ENCODE measurements at regions not wholly inside any gene's neighbourhood (a gene's known extent, or its start where the extent isn't known, plus 50 kb on each side); places are given as distances from the start of the nearest gene placed in this dataset.

GRCh38 chr11:92390783-92391182 lies 166.2 kb downstream of the FAT3 start:
- H3K36me3 ChIP-seq = no peaks in the 10 kb centered on the region
- DNase-seq = no peak
- H3K4me1 ChIP-seq = peaks cover 0 to 3% (median 0%) of the 10 kb centered on the region in 9 donors
- no peak for ATAC-seq
- H3K27ac ChIP-seq = no peak overlapping the region
- H3K9me3 ChIP-seq = no peaks in the 10 kb centered on the region
- intact Hi-C loops (cut with DNase I) = no loop called here
- no peak for TF ChIP-seq CTCF (IDR thresholded peaks at IDR 0.05)
- no peak overlapping the region for H3K4me3 ChIP-seq
- peaks cover 0 to 4% (median 0%) of the 10 kb centered on the region in 7 donors for H3K27me3 ChIP-seq

DNA sequence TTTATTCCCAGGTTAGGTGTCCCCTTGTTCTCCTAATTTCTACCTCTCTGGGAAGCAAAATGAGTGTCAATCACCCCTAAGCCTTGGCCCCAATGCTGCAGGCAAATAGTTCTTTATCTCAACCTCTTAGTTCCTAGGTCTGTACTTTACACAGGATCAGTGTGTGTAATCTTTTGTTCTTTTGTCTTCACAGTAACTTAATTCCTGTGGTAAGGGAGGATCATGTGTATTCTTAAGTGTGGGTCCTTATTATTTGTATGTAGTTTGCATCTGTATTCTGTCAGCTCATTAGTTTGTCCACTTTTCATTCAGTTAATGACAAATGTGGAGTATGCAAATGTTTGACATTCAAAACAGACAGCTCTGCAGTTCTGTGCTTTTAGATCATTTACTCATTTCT lies 166.7 kb downstream of the FAT3 start:
- no peaks in the 10 kb centered on the region for H3K36me3 ChIP-seq
- DNase-seq (no peak), ATAC-seq (no peak)
- H3K27me3 ChIP-seq = peaks cover 0 to 4% (median 0%) of the 10 kb centered on the region in 7 donors
- H3K4me3 ChIP-seq = no peak overlapping the region
- H3K4me1 ChIP-seq = peaks cover 0 to 3% (median 0%) of the 10 kb centered on the region in 9 donors
- no peaks in the 10 kb centered on the region for H3K9me3 ChIP-seq
- H3K27ac ChIP-seq = no peak overlapping the region
- no peak for TF ChIP-seq CTCF (IDR thresholded peaks at IDR 0.05)
- intact Hi-C loops (cut with DNase I) = no loop called here

- Histone ChIP-seq H3K27ac (no peak overlapping the region), H3K9me3 (no peaks in the 10 kb centered on the region), H3K4me3 (no peak overlapping the region), H3K4me1 (peaks cover 0 to 3% (median 0%) of the 10 kb centered on the region in 9 donors), H3K27me3 (peaks cover 0 to 4% (median 0%) of the 10 kb centered on the region in 7 donors), H3K36me3 (no peaks in the 10 kb centered on the region)
- DNase-seq (no peak), ATAC-seq (no peak)
- no peak for TF ChIP-seq CTCF (IDR thresholded peaks at IDR 0.05)
- intact Hi-C loops (cut with DNase I) = no loop called here
- 63 to 65% methylated on average over 6 of the region's 6 CpGs for WGBS, 2 donors
Measured at GRCh38 chr11:92391808-92392207, 167.2 kb downstream of the FAT3 start.

DNA sequence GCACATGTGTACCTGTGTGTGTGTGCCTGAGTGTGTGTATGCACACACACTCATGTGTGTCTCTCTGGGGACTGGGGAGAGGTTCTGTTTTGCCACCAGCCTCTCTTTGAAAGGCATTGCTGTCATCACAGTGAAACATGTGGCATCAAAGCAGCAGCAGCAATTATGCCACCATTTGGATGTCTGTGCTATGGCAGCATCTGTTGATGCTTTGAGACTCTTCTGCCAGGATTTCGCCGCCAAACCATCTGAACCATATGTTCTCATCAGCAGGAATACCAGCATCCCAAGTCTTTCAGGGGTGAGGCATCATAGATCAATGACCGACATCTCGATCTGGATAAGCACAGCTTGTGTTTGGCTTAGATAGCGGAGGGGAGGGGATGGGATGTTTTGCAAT lies 168.6 kb downstream of the FAT3 start:
- Histone ChIP-seq H3K27ac (no peak overlapping the region), H3K4me1 (no peaks in the 10 kb centered on the region), H3K27me3 (peaks cover 0 to 7% (median 0%) of the 10 kb centered on the region in 7 donors), H3K4me3 (no peak overlapping the region), H3K36me3 (no peaks in the 10 kb centered on the region), H3K9me3 (no peaks in the 10 kb centered on the region)
- WGBS, 2 donors = 87 to 94% methylated on average over 5 of the region's 5 CpGs
- TF ChIP-seq CTCF (IDR thresholded peaks at IDR 0.05) = no peak
- no peak for ATAC-seq
- intact Hi-C loops (cut with DNase I) = no loop called here
- DNase-seq = no peak

DNA sequence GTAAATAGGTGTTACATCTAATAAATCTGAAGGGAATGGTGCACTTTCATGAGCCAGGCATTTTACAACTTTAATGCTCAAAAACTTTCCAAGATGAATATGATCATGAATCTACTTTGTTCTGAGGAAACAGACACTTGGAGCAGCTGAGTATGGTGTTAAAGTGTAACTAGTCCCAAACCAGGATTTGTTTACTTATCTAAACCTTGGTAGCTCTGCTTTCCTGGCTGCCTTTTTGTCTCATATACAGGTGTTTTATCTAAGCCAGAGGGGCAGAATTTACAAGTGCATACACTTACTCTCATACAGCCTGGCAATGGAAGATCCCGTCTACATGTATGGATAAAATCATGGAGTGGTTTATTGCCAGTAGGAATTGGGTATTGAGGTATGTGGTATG lies 171.5 kb downstream of the FAT3 start:
- TF ChIP-seq CTCF (IDR thresholded peaks at IDR 0.05) = no peak
- H3K4me3 ChIP-seq = no peak overlapping the region
- no peak for DNase-seq
- no peak overlapping the region for H3K27ac ChIP-seq
- ATAC-seq = no peak
- intact Hi-C loops (cut with DNase I) = no loop called here
- H3K36me3 ChIP-seq = no peaks in the 10 kb centered on the region
- 93 to 100% methylated on average over 1 of the region's 1 CpG for WGBS, 2 donors
- no peaks in the 10 kb centered on the region for H3K4me1 ChIP-seq
- H3K9me3 ChIP-seq = no peaks in the 10 kb centered on the region
- peaks cover 0 to 7% (median 0%) of the 10 kb centered on the region in 7 donors for H3K27me3 ChIP-seq
